Kidney epithelial cell (primary cell): ENCODE measurements at regions not wholly inside any gene's neighbourhood (a gene's known extent, or its start where the extent isn't known, plus 50 kb on each side); places are given as distances from the start of the nearest gene placed in this dataset.

ENCODE experiments used
- DNase-seq: peaks from one replicate; pipeline ENCODE4 v3.0.0-alpha.2; 2010; ENCODE audit warnings: low read depth
- H3K27me3 ChIP-seq: 2 replicates; pipeline ENCODE4 v1.6.0; 2011; ENCODE audit warnings: low read length; ENCODE audit not compliant: control insufficient read depth, insufficient read depth
- H3K36me3 ChIP-seq: 2 replicates; pipeline ENCODE4 v1.5.1; 2011; ENCODE audit warnings: low read length; ENCODE audit not compliant: control insufficient read depth, insufficient read depth
- H3K4me3 ChIP-seq: 2 replicates; pipeline ENCODE4 v1.5.1; 2011; ENCODE audit warnings: low read depth, mild to moderate bottlenecking, control low read depth, low read length
- TF ChIP-seq, protein P1 (sequence below): IDR thresholded peaks from 2 replicates; pipeline ENCODE4 v1.5.1; 2011; ENCODE audit warnings: mild to moderate bottlenecking, moderate library complexity, low read length, control low read depth, inconsistent platforms; ENCODE audit not compliant: insufficient read depth, poor library complexity, severe bottlenecking

GRCh38 chr18:31213641-31214040 is 51.0 kb upstream of the DSC1 start:
- H3K27me3 ChIP-seq, result no peaks in the 10 kb centered on the region
- DNase-seq, result no peak
- TF ChIP-seq, protein P1, sequence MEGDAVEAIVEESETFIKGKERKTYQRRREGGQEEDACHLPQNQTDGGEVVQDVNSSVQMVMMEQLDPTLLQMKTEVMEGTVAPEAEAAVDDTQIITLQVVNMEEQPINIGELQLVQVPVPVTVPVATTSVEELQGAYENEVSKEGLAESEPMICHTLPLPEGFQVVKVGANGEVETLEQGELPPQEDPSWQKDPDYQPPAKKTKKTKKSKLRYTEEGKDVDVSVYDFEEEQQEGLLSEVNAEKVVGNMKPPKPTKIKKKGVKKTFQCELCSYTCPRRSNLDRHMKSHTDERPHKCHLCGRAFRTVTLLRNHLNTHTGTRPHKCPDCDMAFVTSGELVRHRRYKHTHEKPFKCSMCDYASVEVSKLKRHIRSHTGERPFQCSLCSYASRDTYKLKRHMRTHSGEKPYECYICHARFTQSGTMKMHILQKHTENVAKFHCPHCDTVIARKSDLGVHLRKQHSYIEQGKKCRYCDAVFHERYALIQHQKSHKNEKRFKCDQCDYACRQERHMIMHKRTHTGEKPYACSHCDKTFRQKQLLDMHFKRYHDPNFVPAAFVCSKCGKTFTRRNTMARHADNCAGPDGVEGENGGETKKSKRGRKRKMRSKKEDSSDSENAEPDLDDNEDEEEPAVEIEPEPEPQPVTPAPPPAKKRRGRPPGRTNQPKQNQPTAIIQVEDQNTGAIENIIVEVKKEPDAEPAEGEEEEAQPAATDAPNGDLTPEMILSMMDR, result no peak
- no peak overlapping the region for H3K4me3 ChIP-seq
- H3K36me3 ChIP-seq, result no peaks in the 10 kb centered on the region

DNA sequence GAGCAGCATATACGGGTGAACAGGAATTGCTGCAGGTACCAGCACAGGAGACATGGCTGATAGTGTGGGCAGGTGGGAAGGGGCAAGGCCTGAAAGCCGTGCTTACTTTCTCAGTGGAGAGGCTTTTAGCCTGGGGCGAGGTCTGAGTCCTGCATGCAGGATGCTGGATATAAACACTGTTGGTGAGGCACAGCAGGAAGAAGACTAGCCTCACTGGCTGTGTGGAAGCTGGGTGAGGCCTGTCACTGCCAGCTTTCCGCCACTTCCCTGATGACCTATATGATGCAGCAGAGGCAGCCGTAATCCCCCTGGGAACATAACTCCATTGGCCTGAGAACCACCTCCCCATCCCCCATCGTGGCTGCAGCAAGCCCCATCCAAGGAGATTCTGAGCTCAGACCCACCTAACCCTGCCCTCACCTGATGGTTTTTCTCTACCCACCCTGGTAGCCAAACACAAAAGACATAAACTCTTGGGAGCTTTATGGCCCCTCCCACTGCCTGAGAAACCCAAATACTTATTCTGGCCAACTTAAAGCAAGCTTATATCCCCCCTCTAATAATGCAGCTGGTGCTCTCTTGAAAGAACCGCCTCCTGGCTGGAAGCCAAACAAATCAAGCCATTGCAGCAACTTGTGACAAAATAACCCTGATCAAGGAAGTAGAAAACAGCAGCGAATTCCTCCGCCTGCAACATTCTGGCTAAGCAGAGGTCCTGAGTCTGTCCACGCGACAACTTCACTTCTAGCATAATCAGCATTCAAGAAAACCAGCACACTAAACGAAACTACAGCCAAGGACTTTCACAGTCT is 54.6 kb upstream of the DSC1 start:
- TF ChIP-seq, protein P1, result no peak

GRCh38 chr18:31218671-31219383 is 56.2 kb upstream of the DSC1 start:
- no peak overlapping the region for H3K4me3 ChIP-seq
- DNase-seq, result no peak
- H3K27me3 ChIP-seq, result no peaks in the 10 kb centered on the region
- no peaks in the 10 kb centered on the region for H3K36me3 ChIP-seq
- TF ChIP-seq, protein P1, result no peak

More for the DNA sequence above, 54.6 kb upstream of the DSC1 start:
- no peak for DNase-seq
- Histone ChIP-seq H3K36me3 (no peaks in the 10 kb centered on the region), H3K4me3 (no peak overlapping the region), H3K27me3 (no peaks in the 10 kb centered on the region)

DNA sequence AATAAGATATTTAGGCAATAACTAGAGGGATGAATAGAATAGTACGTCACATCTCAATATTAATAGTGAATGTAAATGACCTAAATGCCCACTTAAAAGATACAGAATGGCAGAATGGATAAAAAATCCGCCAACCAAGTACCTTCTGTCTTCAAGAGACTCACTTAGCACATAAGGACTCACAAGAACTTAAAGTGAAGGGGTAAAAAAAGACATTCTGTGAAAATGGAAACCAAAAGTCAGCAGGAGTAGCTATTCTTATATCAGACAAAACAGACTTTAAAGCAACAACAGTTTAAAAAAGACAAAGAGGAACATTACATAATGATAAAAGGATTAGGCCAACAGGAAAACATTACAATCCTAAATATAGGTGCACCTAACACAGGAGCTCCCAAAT is 56.7 kb upstream of the DSC1 start:
- DNase-seq, result no peak
- no peak overlapping the region for H3K4me3 ChIP-seq
- TF ChIP-seq, protein P1, result no peak

GRCh38 chr18:31223371-31223770 is 60.7 kb upstream of the DSC1 start:
- H3K36me3 ChIP-seq, result no peaks in the 10 kb centered on the region
- DNase-seq, result no peak
- H3K4me3 ChIP-seq, result no peak overlapping the region
- H3K27me3 ChIP-seq, result no peaks in the 10 kb centered on the region
- TF ChIP-seq, protein P1, result no peak

More for the DNA sequence above, 56.7 kb upstream of the DSC1 start:
- Histone ChIP-seq H3K36me3 (no peaks in the 10 kb centered on the region), H3K27me3 (no peaks in the 10 kb centered on the region)
